Lung (tissue), 11 donors: ENCODE measurements at regions not wholly inside any gene's neighbourhood (a gene's known extent, or its start where the extent isn't known, plus 50 kb on each side); places are given as distances from the start of the nearest gene placed in this dataset.
"Not testable (repeated sequence)": the region's sequence is repeated elsewhere in the genome, so short reads cannot be mapped to it uniquely, and the experiment has no call there.

Experiments used
- ATAC-seq: fragments of 200-7000 bp; cut with Tn5 transposase; one replicate; pipeline ENCODE4 v1.9.1; 2020; ENCODE audit warnings: moderate number of reproducible peaks; ENCODE audit not compliant: insufficient read depth, low FRiP score
- DNase-seq, 3 donors: peaks; one replicate each; pipeline ENCODE4 v3.0.0-alpha.2; 2013 to 2017
- H3K27ac ChIP-seq, 2 donors: one replicate each; pipeline ENCODE4 v1.5.1; 2013; ENCODE audit warnings: mild to moderate bottlenecking in 2 of 2, moderate library complexity in 2 of 2, control low read depth in 1 of 2, inconsistent platforms in 1 of 2, low read depth in 1 of 2, low read length in 1 of 2
- H3K27me3 ChIP-seq, 3 donors: one replicate each; pipeline ENCODE4 v1.5.1; 2013; ENCODE audit warnings: low read length in 2 of 3; ENCODE audit not compliant: control insufficient read depth in 3 of 3, insufficient read depth in 3 of 3
- H3K36me3 ChIP-seq, 4 donors: one replicate each; pipeline ENCODE4 v1.5.1; 2013; ENCODE audit warnings: low read length in 4 of 4, mild to moderate bottlenecking in 1 of 4, moderate library complexity in 1 of 4; ENCODE audit not compliant: control insufficient read depth in 4 of 4, insufficient read depth in 4 of 4
- H3K4me1 ChIP-seq, 5 donors: one replicate each; pipeline ENCODE4 v1.5.1; 2013; ENCODE audit warnings: low read length in 5 of 5, mild to moderate bottlenecking in 2 of 5, moderate library complexity in 1 of 5; ENCODE audit not compliant: control insufficient read depth in 5 of 5, insufficient read depth in 5 of 5
- H3K4me3 ChIP-seq: one replicate; pipeline ENCODE4 v1.5.1; 2013; ENCODE audit warnings: mild to moderate bottlenecking, control low read depth, moderate library complexity
- H3K9ac ChIP-seq, 2 donors: one replicate each; pipeline ENCODE4 v1.5.1; 2013; ENCODE audit warnings: low read length in 2 of 2, control low read depth in 1 of 2; ENCODE audit not compliant: insufficient read depth in 1 of 2
- H3K9me3 ChIP-seq, 4 donors: one replicate each; pipeline ENCODE4 v1.5.1; 2013; ENCODE audit warnings: low read length in 3 of 4, mild to moderate bottlenecking in 1 of 4, moderate library complexity in 1 of 4; ENCODE audit not compliant: control insufficient read depth in 4 of 4, insufficient read depth in 3 of 4
- CTCF ChIP-seq: IDR thresholded peaks from 2 replicates; pipeline ENCODE4 v1.5.1; 2012; ENCODE audit warnings: mild to moderate bottlenecking; ENCODE audit errors: control extremely low read depth, extremely low read depth
- WGBS, 2 donors: extraction: QIAGEN DNeasy Blood & Tissue Kit; methylation state at CpG; one replicate each; pipeline ENCODE4 v1.1.7; 2013; 5-methylcytosine and 5-hydroxymethylcytosine counted together
- donor health status: control.
- donor health status: control.
- donor health status: Bipolar disorder and iron deficiency.
- donor health status: healthy.
- donor health status: DM: yes; HTN: yes; CAD: no.

- Histone ChIP-seq H3K36me3 (no peaks in the 10 kb centered on the region), H3K4me1 (peaks cover 0 to 4% (median 0%) of the 10 kb centered on the region in 5 donors), H3K9me3 (peaks cover 0 to 9% (median 2%) of the 10 kb centered on the region in 4 donors), H3K27ac (no peak overlapping the region), H3K4me3 (no peak overlapping the region), H3K27me3 (no peaks in the 10 kb centered on the region), H3K9ac (no peak overlapping the region)
- no peak for DNase-seq
- no peak for ATAC-seq
- no peak for TF ChIP-seq CTCF
These were observed 440.6 kb upstream of the DYNLRB2 start for GRCh38 chr16:80100186-80100585.

- no peaks in the 10 kb centered on the region for H3K36me3 ChIP-seq
- peaks cover 0 to 9% (median 2%) of the 10 kb centered on the region in 4 donors for H3K9me3 ChIP-seq
- H3K9ac ChIP-seq = no peak overlapping the region
- no peak overlapping the region for H3K27ac ChIP-seq
- ATAC-seq = no peak
- DNase-seq = no peak
- no peaks in the 10 kb centered on the region for H3K4me1 ChIP-seq
- WGBS, 2 donors = 74 to 75% methylated on average over 1 of the region's 1 CpG
- H3K27me3 ChIP-seq = no peaks in the 10 kb centered on the region
- no peak overlapping the region for H3K4me3 ChIP-seq
- no peak for TF ChIP-seq CTCF
These were observed 443.7 kb upstream of the DYNLRB2 start for GRCh38 chr16:80097098-80097497.

DNA sequence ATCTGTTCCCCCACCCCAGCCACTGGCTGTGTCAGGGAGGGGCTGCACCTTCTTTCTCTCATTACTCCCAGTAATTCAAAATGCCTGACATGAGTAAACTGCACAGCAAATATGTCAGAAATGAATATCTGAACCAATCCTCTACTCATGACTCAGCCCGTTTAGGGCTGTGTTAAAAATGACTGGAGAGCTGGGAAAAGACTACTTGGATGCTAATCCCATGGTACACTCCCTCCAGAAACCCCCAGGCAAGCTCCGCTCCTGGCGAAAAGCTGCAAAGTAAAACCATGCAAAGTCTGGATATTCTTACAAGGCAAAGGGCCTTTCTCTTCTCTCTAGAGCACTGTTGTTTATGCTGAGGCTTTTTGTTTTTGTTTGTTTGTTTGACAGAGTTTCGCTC is 448.1 kb upstream of the DYNLRB2 start:
- Histone ChIP-seq H3K36me3 (no peaks in the 10 kb centered on the region), H3K4me1 (no peaks in the 10 kb centered on the region), H3K9ac (no peak overlapping the region), H3K27ac (no peak overlapping the region), H3K4me3 (no peak overlapping the region), H3K27me3 (no peaks in the 10 kb centered on the region), H3K9me3 (peaks cover 0 to 9% (median 2%) of the 10 kb centered on the region in 4 donors)
- no peak for TF ChIP-seq CTCF
- ATAC-seq (no peak), DNase-seq (no peak)
- WGBS, 2 donors = 94 to 96% methylated on average over 4 of the region's 4 CpGs

GRCh38 chr16:80091453-80091852 is 449.3 kb upstream of the DYNLRB2 start:
- H3K27ac ChIP-seq, H3K36me3 ChIP-seq, H3K4me1 ChIP-seq, H3K9me3 ChIP-seq, H3K4me3 ChIP-seq, H3K27me3 ChIP-seq, H3K9ac ChIP-seq, ATAC-seq, DNase-seq: not testable (repeated sequence)
- WGBS, 2 donors = 43 to 45% methylated on average over 4 of the region's 4 CpGs
